OCI-LY1 (cell line): ENCODE measurements at regions not wholly inside any gene's neighbourhood (a gene's known extent, or its start where the extent isn't known, plus 50 kb on each side); places are given as distances from the start of the nearest gene placed in this dataset.

Source experiments
- H2AFZ ChIP-seq: fragments of 200-600 bp; sonication (generic), shearing (Covaris generic); 2 replicates; pipeline ENCODE4 v1.6.0; 2014; ENCODE audit warnings: antibody characterized with exemption, mild to moderate bottlenecking, low read length
- H3F3A ChIP-seq: fragments of 200-600 bp; sonication (generic), shearing (Covaris generic); 2 replicates; pipeline ENCODE4 v1.6.0; 2014; ENCODE audit warnings: mild to moderate bottlenecking, antibody characterized with exemption, low read length, moderate library complexity; ENCODE audit not compliant: insufficient read depth
- H3K27ac ChIP-seq: fragments of 200-600 bp; sonication (generic); 2 replicates; pipeline ENCODE4 v1.5.1; 2014; ENCODE audit warnings: low read length, mixed run types, mild to moderate bottlenecking, low read depth; ENCODE audit not compliant: poor library complexity, severe bottlenecking
- H3K27me3 ChIP-seq: fragments of 200-600 bp; sonication (generic); 2 replicates; pipeline ENCODE4 v1.6.0; 2014; ENCODE audit warnings: antibody characterized with exemption, mild to moderate bottlenecking, low read length, moderate library complexity; ENCODE audit not compliant: insufficient read depth
- H3K36me3 ChIP-seq: fragments of 200-600 bp; sonication (generic); 2 replicates; pipeline ENCODE4 v1.6.1; 2014; ENCODE audit warnings: mild to moderate bottlenecking, antibody characterized with exemption, low read length, moderate library complexity, mixed read lengths; ENCODE audit not compliant: insufficient read depth
- H3K4me1 ChIP-seq: fragments of 200-600 bp; sonication (generic); 2 replicates; pipeline ENCODE4 v1.5.1; 2014; ENCODE audit warnings: mild to moderate bottlenecking, low read length, moderate library complexity; ENCODE audit not compliant: insufficient read depth, severe bottlenecking
- H3K4me2 ChIP-seq: fragments of 200-600 bp; sonication (generic), shearing (Covaris generic); 2 replicates; pipeline ENCODE4 v1.6.1; 2014; ENCODE audit warnings: low read length
- H3K4me3 ChIP-seq: fragments of 200-600 bp; sonication (generic); 2 replicates; pipeline ENCODE4 v1.5.1; 2014; ENCODE audit warnings: low read length, low read depth, mild to moderate bottlenecking, mixed read lengths; ENCODE audit not compliant: poor library complexity, severe bottlenecking
- H3K79me2 ChIP-seq: fragments of 200-600 bp; shearing (Covaris generic); 2 replicates; pipeline ENCODE4 v1.6.1; 2016; ENCODE audit warnings: mixed run types, low read length, mixed read lengths; ENCODE audit not compliant: insufficient read depth
- H3K9ac ChIP-seq: fragments of 200-600 bp; sonication (generic), shearing (Covaris generic); 2 replicates; pipeline ENCODE4 v1.6.1; 2014; ENCODE audit warnings: mild to moderate bottlenecking, low read length, mixed read lengths
- H3K9me2 ChIP-seq: fragments of 200-600 bp; sonication (generic), shearing (Covaris generic); 2 replicates; pipeline ENCODE4 v1.6.1; 2014; ENCODE audit warnings: low read depth, mild to moderate bottlenecking, low read length, mixed read lengths
- H3K9me3 ChIP-seq: fragments of 200-600 bp; shearing (Covaris generic); 2 replicates; pipeline ENCODE4 v1.6.1; 2014; ENCODE audit warnings: low read length, mixed read lengths
- H4K20me1 ChIP-seq: fragments of 200-600 bp; sonication (generic), shearing (Covaris generic); 2 replicates; pipeline ENCODE4 v1.6.0; 2016; ENCODE audit warnings: mild to moderate bottlenecking, low read length; ENCODE audit not compliant: insufficient read depth
- CTCF ChIP-seq: fragments of 200-600 bp; sonication (generic), shearing (Covaris generic); IDR thresholded peaks from 2 replicates; pipeline ENCODE4 v1.5.1; 2017; ENCODE audit warnings: mild to moderate bottlenecking, antibody characterized with exemption, low read length, moderate library complexity, mixed read lengths
- EZH2 ChIP-seq: fragments of 200-600 bp; sonication (generic), shearing (Covaris generic); IDR thresholded peaks from 2 replicates; pipeline ENCODE4 v1.8.0; 2017; ENCODE audit warnings: borderline replicate concordance, mixed run types, mild to moderate bottlenecking, antibody characterized with exemption, low read length, moderate library complexity, mixed read lengths

DNA sequence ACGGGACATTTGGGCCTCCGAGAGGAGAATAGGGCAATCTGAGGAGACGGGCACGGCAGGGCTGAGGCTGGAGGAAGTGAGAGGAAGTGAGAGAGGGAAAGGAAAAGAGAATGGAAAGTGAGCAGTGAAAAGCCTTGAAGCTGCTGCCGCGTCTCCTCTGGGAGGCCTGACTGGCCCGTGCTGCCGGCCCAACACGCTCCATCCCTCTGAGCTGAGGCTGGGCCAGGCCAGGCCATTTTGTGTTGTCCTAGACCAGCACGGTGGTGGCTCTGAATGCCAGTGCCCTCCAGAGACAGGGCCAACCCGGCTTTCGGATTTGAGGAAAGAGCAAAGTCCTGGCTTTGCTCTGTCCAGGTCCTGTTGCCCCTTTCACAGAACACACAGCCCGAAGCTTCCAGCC, 361.1 kb upstream of the SHH start:
- Histone ChIP-seq H3K27ac (no peak overlapping the region), H3K36me3 (no peaks in the 10 kb centered on the region), H3K9me2 (no peaks in the 10 kb centered on the region), H3K27me3 (peaks cover 8% of the 10 kb centered on the region; the same call in 1 of the 2 replicates), H3K4me3 (no peak overlapping the region), H3K9ac (no peak overlapping the region), H2AFZ (no peak overlapping the region), H3K9me3 (no peaks in the 10 kb centered on the region), H3K79me2 (no peaks in the 10 kb centered on the region), H3K4me2 (no peak overlapping the region), H4K20me1 (no peaks in the 10 kb centered on the region), H3F3A (no peaks in the 10 kb centered on the region), H3K4me1 (no peaks in the 10 kb centered on the region)
- no peak for TF ChIP-seq EZH2

- Histone ChIP-seq H2AFZ (no peak overlapping the region), H3K4me2 (no peak overlapping the region), H3K9me3 (no peaks in the 10 kb centered on the region), H3K4me3 (no peak overlapping the region), H3K27ac (no peak overlapping the region), H3K4me1 (no peaks in the 10 kb centered on the region), H3K9ac (no peak overlapping the region), H4K20me1 (no peaks in the 10 kb centered on the region), H3K27me3 (peaks cover 8% of the 10 kb centered on the region; the same call in 1 of the 2 replicates), H3K36me3 (no peaks in the 10 kb centered on the region), H3K9me2 (no peaks in the 10 kb centered on the region), H3F3A (no peaks in the 10 kb centered on the region), H3K79me2 (no peaks in the 10 kb centered on the region)
- no peak for TF ChIP-seq EZH2
- no peak for TF ChIP-seq CTCF
Observed at GRCh38 chr7:156172638-156173037, 360.4 kb upstream of the SHH start.

GRCh38 chr7:156169474-156170370, 357.5 kb upstream of the SHH start:
- Histone ChIP-seq H3K36me3 (no peaks in the 10 kb centered on the region), H3K9ac (no peak overlapping the region), H3K27ac (no peak overlapping the region), H3K4me3 (no peak overlapping the region), H2AFZ (no peak overlapping the region), H3K4me2 (no peak overlapping the region), H3F3A (no peaks in the 10 kb centered on the region), H3K27me3 (peaks cover 5% of the 10 kb centered on the region; the same call in 1 of the 2 replicates), H3K79me2 (no peaks in the 10 kb centered on the region), H3K9me3 (no peaks in the 10 kb centered on the region), H3K9me2 (no peaks in the 10 kb centered on the region), H4K20me1 (no peaks in the 10 kb centered on the region), H3K4me1 (no peaks in the 10 kb centered on the region)
- TF ChIP-seq EZH2 = no peak
- no peak for TF ChIP-seq CTCF

DNA sequence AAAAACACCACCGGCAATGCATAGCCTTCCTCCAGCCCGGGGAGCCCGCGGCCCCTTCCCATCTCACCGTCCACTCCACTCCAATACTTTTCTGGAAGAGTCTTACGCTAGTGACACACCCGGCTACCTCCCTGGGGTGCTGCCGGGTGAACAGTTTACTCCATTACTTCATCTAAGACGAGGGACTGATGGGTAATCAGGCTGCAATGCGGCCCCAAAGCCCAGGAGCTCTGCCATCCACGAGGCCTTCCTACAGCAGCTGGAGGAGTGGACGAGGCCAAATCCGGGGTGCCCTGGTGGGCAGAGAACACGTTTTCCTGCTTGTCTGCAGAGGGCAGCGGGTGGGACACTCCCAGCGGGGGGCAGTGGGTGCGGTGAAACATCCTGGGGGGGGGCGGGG, 356.2 kb upstream of the SHH start:
- TF ChIP-seq EZH2 = no peak
- TF ChIP-seq CTCF = no peak
- Histone ChIP-seq H3F3A (no peaks in the 10 kb centered on the region), H3K79me2 (no peaks in the 10 kb centered on the region), H3K9me3 (no peaks in the 10 kb centered on the region), H3K27ac (no peak overlapping the region), H4K20me1 (no peaks in the 10 kb centered on the region), H3K27me3 (no peaks in the 10 kb centered on the region), H3K4me1 (no peaks in the 10 kb centered on the region), H3K9me2 (no peaks in the 10 kb centered on the region), H3K4me2 (no peak overlapping the region), H3K9ac (no peak overlapping the region), H3K36me3 (no peaks in the 10 kb centered on the region), H2AFZ (no peak overlapping the region), H3K4me3 (no peak overlapping the region)
